Ishikawa (cell line): ENCODE measurements at regions not wholly inside any gene's neighbourhood (a gene's known extent, or its start where the extent isn't known, plus 50 kb on each side); places are given as distances from the start of the nearest gene placed in this dataset.

ENCODE experiments used
- CEBPB ChIP-seq: IDR thresholded peaks from 2 replicates; pipeline ENCODE4 v1.6.1; 2012
- CREB1 ChIP-seq: IDR thresholded peaks from 2 replicates; pipeline ENCODE4 v1.6.1; 2012; ENCODE audit warnings: low read depth
- EGR1 ChIP-seq: IDR thresholded peaks from 2 replicates; pipeline ENCODE4 v1.6.1; 2012
- EP300 ChIP-seq: IDR thresholded peaks from 2 replicates; pipeline ENCODE4 v1.6.1; 2012; ENCODE audit warnings: borderline replicate concordance
- MAX ChIP-seq: IDR thresholded peaks from 2 replicates; pipeline ENCODE4 v1.6.1; 2012
- NFIC ChIP-seq: IDR thresholded peaks from 2 replicates; pipeline ENCODE4 v1.6.1; 2012
- RAD21 ChIP-seq: IDR thresholded peaks from 2 replicates; pipeline ENCODE4 v1.6.1; 2012; ENCODE audit warnings: low read depth
- TAF1 ChIP-seq: IDR thresholded peaks from 2 replicates; pipeline ENCODE4 v1.6.1; 2012; ENCODE audit warnings: low read depth, mild to moderate bottlenecking
- TCF12 ChIP-seq: IDR thresholded peaks from 2 replicates; pipeline ENCODE4 v1.6.1; 2012; ENCODE audit warnings: low read depth
- TEAD4 ChIP-seq: IDR thresholded peaks from 2 replicates; pipeline ENCODE4 v1.6.1; 2012
- USF1 ChIP-seq: IDR thresholded peaks from 2 replicates; pipeline ENCODE4 v1.6.1; 2012
- TF ChIP-seq, protein P1 (sequence below): IDR thresholded peaks from 2 replicates; pipeline ENCODE4 v1.6.1; 2012; ENCODE audit warnings: low read depth, mild to moderate bottlenecking

GRCh38 chr5:107790671-107791070 is 119.9 kb upstream of the EFNA5 start:
- TF ChIP-seq MAX, result no peak
- no peak for TF ChIP-seq CREB1
- TF ChIP-seq EP300, result no peak
- TF ChIP-seq CEBPB, result no peak
- TF ChIP-seq, protein P1, sequence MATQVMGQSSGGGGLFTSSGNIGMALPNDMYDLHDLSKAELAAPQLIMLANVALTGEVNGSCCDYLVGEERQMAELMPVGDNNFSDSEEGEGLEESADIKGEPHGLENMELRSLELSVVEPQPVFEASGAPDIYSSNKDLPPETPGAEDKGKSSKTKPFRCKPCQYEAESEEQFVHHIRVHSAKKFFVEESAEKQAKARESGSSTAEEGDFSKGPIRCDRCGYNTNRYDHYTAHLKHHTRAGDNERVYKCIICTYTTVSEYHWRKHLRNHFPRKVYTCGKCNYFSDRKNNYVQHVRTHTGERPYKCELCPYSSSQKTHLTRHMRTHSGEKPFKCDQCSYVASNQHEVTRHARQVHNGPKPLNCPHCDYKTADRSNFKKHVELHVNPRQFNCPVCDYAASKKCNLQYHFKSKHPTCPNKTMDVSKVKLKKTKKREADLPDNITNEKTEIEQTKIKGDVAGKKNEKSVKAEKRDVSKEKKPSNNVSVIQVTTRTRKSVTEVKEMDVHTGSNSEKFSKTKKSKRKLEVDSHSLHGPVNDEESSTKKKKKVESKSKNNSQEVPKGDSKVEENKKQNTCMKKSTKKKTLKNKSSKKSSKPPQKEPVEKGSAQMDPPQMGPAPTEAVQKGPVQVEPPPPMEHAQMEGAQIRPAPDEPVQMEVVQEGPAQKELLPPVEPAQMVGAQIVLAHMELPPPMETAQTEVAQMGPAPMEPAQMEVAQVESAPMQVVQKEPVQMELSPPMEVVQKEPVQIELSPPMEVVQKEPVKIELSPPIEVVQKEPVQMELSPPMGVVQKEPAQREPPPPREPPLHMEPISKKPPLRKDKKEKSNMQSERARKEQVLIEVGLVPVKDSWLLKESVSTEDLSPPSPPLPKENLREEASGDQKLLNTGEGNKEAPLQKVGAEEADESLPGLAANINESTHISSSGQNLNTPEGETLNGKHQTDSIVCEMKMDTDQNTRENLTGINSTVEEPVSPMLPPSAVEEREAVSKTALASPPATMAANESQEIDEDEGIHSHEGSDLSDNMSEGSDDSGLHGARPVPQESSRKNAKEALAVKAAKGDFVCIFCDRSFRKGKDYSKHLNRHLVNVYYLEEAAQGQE, result no peak
- no peak for TF ChIP-seq TAF1
- no peak for TF ChIP-seq EGR1
- no peak for TF ChIP-seq USF1
- TF ChIP-seq RAD21, result no peak
- no peak for TF ChIP-seq TEAD4
- TF ChIP-seq TCF12, result no peak
- TF ChIP-seq NFIC, result no peak
